GM12875 (cell line): ENCODE measurements at regions not wholly inside any gene's neighbourhood (a gene's known extent, or its start where the extent isn't known, plus 50 kb on each side); places are given as distances from the start of the nearest gene placed in this dataset.

ENCODE experiments used
- H3K4me3 ChIP-seq: one replicate; pipeline ENCODE4 v1.5.1; 2011; ENCODE audit warnings: low read depth, low read length, control low read depth
- CTCF ChIP-seq: IDR thresholded peaks from 2 replicates; pipeline ENCODE4 v1.5.1; 2011; ENCODE audit warnings: low read depth, mild to moderate bottlenecking, control low read depth, inconsistent platforms, low read length, moderate library complexity, borderline replicate concordance; ENCODE audit not compliant: insufficient read depth

GRCh38 chr1:213657879-213658278 lies 329.9 kb upstream of the PROX1 start:
- no peak overlapping the region for H3K4me3 ChIP-seq
- no peak for TF ChIP-seq CTCF

GRCh38 chr1:213658457-213658856 lies 329.3 kb upstream of the PROX1 start:
- TF ChIP-seq CTCF, result no peak
- H3K4me3 ChIP-seq, result no peak overlapping the region

- no peak for TF ChIP-seq CTCF
- no peak overlapping the region for H3K4me3 ChIP-seq
These were observed 327.9 kb upstream of the PROX1 start for GRCh38 chr1:213659580-213660547.

GRCh38 chr1:213661302-213661701 lies 326.5 kb upstream of the PROX1 start:
- no peak for TF ChIP-seq CTCF
- H3K4me3 ChIP-seq, result no peak overlapping the region

- TF ChIP-seq CTCF, result no peak
These were observed 321.7 kb upstream of the PROX1 start for GRCh38 chr1:213666113-213666512.

GRCh38 chr1:213666922-213667321 lies 320.9 kb upstream of the PROX1 start:
- TF ChIP-seq CTCF, result no peak
- no peak overlapping the region for H3K4me3 ChIP-seq

More at GRCh38 chr1:213666113-213666512, 321.7 kb upstream of the PROX1 start:
- no peak overlapping the region for H3K4me3 ChIP-seq

- no peak for TF ChIP-seq CTCF
- no peak overlapping the region for H3K4me3 ChIP-seq
These were observed 318.3 kb upstream of the PROX1 start for GRCh38 chr1:213669512-213669911.
